Aorta (tissue), 5 donors: ENCODE measurements at regions not wholly inside any gene's neighbourhood (a gene's known extent, or its start where the extent isn't known, plus 50 kb on each side); places are given as distances from the start of the nearest gene placed in this dataset.

Source experiments
- ATAC-seq: fragments of 200-7000 bp; cut with Tn5 transposase; one replicate; pipeline ENCODE4 v1.9.1; 2022; ENCODE audit warnings: moderate library complexity; ENCODE audit not compliant: low FRiP score
- DNase-seq, 2 donors: peaks; one replicate each; pipeline ENCODE4 v3.0.0-alpha.2; 2020
- H3K27ac ChIP-seq, 2 donors: one replicate each; pipeline ENCODE4 v1.5.1; 2013; ENCODE audit warnings: low read length in 2 of 2, mild to moderate bottlenecking in 2 of 2, moderate library complexity in 2 of 2, control low read depth in 1 of 2, inconsistent platforms in 1 of 2, low read depth in 1 of 2
- H3K27me3 ChIP-seq, 2 donors: one replicate each; pipeline ENCODE4 v1.6.1; 2013; ENCODE audit warnings: control low read depth in 1 of 2, low read length in 1 of 2, mild to moderate bottlenecking in 1 of 2, moderate library complexity in 1 of 2; ENCODE audit not compliant: insufficient read depth in 2 of 2, control insufficient read depth in 1 of 2
- H3K36me3 ChIP-seq, 2 donors: one replicate each; pipeline ENCODE4 v1.6.1; 2013; ENCODE audit warnings: control low read depth in 1 of 2, low read length in 1 of 2, mild to moderate bottlenecking in 1 of 2; ENCODE audit not compliant: insufficient read depth in 2 of 2, control insufficient read depth in 1 of 2
- H3K4me1 ChIP-seq, 2 donors: one replicate each; pipeline ENCODE4 v1.6.1; 2013; ENCODE audit warnings: low read length in 2 of 2, control low read depth in 1 of 2, mild to moderate bottlenecking in 1 of 2, moderate library complexity in 1 of 2; ENCODE audit not compliant: insufficient read depth in 2 of 2, control insufficient read depth in 1 of 2
- H3K4me3 ChIP-seq, 2 donors: one replicate each; pipeline ENCODE4 v1.5.1; 2013; ENCODE audit warnings: low read length in 2 of 2, control low read depth in 1 of 2, mild to moderate bottlenecking in 1 of 2
- H3K9me3 ChIP-seq: one replicate; pipeline ENCODE4 v1.6.1; 2013; ENCODE audit warnings: mild to moderate bottlenecking, low read length; ENCODE audit not compliant: control insufficient read depth
- WGBS, 2 donors: extraction: QIAGEN DNeasy Blood & Tissue Kit; methylation state at CpG; one replicate each; pipeline ENCODE4 v1.1.7; 2013; 5-methylcytosine and 5-hydroxymethylcytosine counted together
- intact Hi-C, 2 donors: fragments of 100-400 bp; cut with DNase I; formaldehyde crosslinking; loops; one replicate each; pipeline versions ENCODE4 v1.14.2 to v1.15.0; 2022
- donor health status: healthy with polysubstance abuse.
- donor health status: Bipolar disorder and iron deficiency.
- donor health status: DM: no; HTN: no; CAD: no.
- donor health status: DM: no; HTN: no; CAD: no.
- donor health status: DM: yes; HTN: yes; CAD: no.

GRCh38 chr2:106299696-106300095, 105.6 kb upstream of the UXS1 start:
- Histone ChIP-seq H3K4me3 (no peak overlapping the region), H3K4me1 (no peaks in the 10 kb centered on the region), H3K36me3 (no peaks in the 10 kb centered on the region), H3K9me3 (no peaks in the 10 kb centered on the region), H3K27ac (no peak overlapping the region), H3K27me3 (no peaks in the 10 kb centered on the region)
- DNase-seq (no peak), ATAC-seq (no peak)
- 37 to 46% methylated on average over 2 of the region's 2 CpGs for WGBS, 2 donors
- intact Hi-C loops = no loop called here

- no peak overlapping the region for H3K4me3 ChIP-seq
- H3K9me3 ChIP-seq = no peaks in the 10 kb centered on the region
- DNase-seq = no peak
- WGBS, 2 donors = 89 to 91% methylated on average over 8 of the region's 8 CpGs
- H3K36me3 ChIP-seq = no peaks in the 10 kb centered on the region
- peaks cover 0 to 1% of the 10 kb centered on the region in 2 donors for H3K27me3 ChIP-seq
- no peak for ATAC-seq
- H3K27ac ChIP-seq = no peak overlapping the region
- no peaks in the 10 kb centered on the region for H3K4me1 ChIP-seq
- intact Hi-C loops = no loop called here
Measured at GRCh38 chr2:106296182-106296815, 102.2 kb upstream of the UXS1 start.

- Histone ChIP-seq H3K9me3 (no peaks in the 10 kb centered on the region), H3K27me3 (peaks cover 0 to 1% of the 10 kb centered on the region in 2 donors), H3K4me1 (no peaks in the 10 kb centered on the region), H3K4me3 (no peak overlapping the region), H3K36me3 (no peaks in the 10 kb centered on the region), H3K27ac (no peak overlapping the region)
- intact Hi-C loops = no loop called here
- ATAC-seq = no peak
- 86% methylated on average over 1 of the region's 1 CpG for WGBS, 2 donors
- no peak for DNase-seq
Measured at GRCh38 chr2:106294182-106294581, 100.1 kb upstream of the UXS1 start.

- ATAC-seq = no peak
- DNase-seq = no peak
- intact Hi-C loops = no loop called here
- 90 to 92% methylated on average over 2 of the region's 2 CpGs for WGBS, 2 donors
- H3K27me3 ChIP-seq = peaks cover 0 to 1% of the 10 kb centered on the region in 2 donors
- no peaks in the 10 kb centered on the region for H3K4me1 ChIP-seq
- no peaks in the 10 kb centered on the region for H3K36me3 ChIP-seq
- no peaks in the 10 kb centered on the region for H3K9me3 ChIP-seq
- H3K27ac ChIP-seq = no peak overlapping the region
- H3K4me3 ChIP-seq = no peak overlapping the region
Measured at GRCh38 chr2:106293271-106293783, 99.2 kb upstream of the UXS1 start.

GRCh38 chr2:106292627-106293026, 98.5 kb upstream of the UXS1 start:
- no peaks in the 10 kb centered on the region for H3K9me3 ChIP-seq
- H3K4me3 ChIP-seq = no peak overlapping the region
- WGBS, 2 donors = 83 to 89% methylated on average over 3 of the region's 3 CpGs
- no peaks in the 10 kb centered on the region for H3K4me1 ChIP-seq
- H3K27ac ChIP-seq = no peak overlapping the region
- ATAC-seq (no peak), DNase-seq (no peak)
- H3K27me3 ChIP-seq = peaks cover 0 to 1% of the 10 kb centered on the region in 2 donors
- intact Hi-C loops = no loop called here
- no peaks in the 10 kb centered on the region for H3K36me3 ChIP-seq

- Histone ChIP-seq H3K36me3 (no peaks in the 10 kb centered on the region), H3K27me3 (peaks cover 0 to 1% of the 10 kb centered on the region in 2 donors), H3K9me3 (no peaks in the 10 kb centered on the region), H3K4me3 (no peak overlapping the region), H3K27ac (no peak overlapping the region), H3K4me1 (no peaks in the 10 kb centered on the region)
- intact Hi-C loops = no loop called here
- 80 to 85% methylated on average over 9 of the region's 9 CpGs for WGBS, 2 donors
- ATAC-seq = no peak
- DNase-seq = no peak
Measured at GRCh38 chr2:106288873-106289272, 94.8 kb upstream of the UXS1 start.

- Histone ChIP-seq H3K27me3 (no peaks in the 10 kb centered on the region), H3K4me3 (no peak overlapping the region), H3K9me3 (no peaks in the 10 kb centered on the region), H3K36me3 (no peaks in the 10 kb centered on the region), H3K27ac (no peak overlapping the region), H3K4me1 (no peaks in the 10 kb centered on the region)
- intact Hi-C loops = no loop called here
- ATAC-seq (no peak), DNase-seq (no peak)
- 56 to 81% methylated on average over 3 of the region's 3 CpGs for WGBS, 2 donors
Measured at GRCh38 chr2:106285237-106285829, 91.2 kb upstream of the UXS1 start.

GRCh38 chr2:106284691-106285202, 90.6 kb upstream of the UXS1 start:
- H3K27me3 ChIP-seq = no peaks in the 10 kb centered on the region
- no peaks in the 10 kb centered on the region for H3K9me3 ChIP-seq
- no peak overlapping the region for H3K27ac ChIP-seq
- no peak for ATAC-seq
- H3K36me3 ChIP-seq = no peaks in the 10 kb centered on the region
- intact Hi-C loops = no loop called here
- WGBS, 2 donors = 82 to 89% methylated on average over 14 of the region's 14 CpGs
- H3K4me1 ChIP-seq = no peaks in the 10 kb centered on the region
- no peak for DNase-seq
- H3K4me3 ChIP-seq = no peak overlapping the region

GRCh38 chr2:106284255-106284654, 90.2 kb upstream of the UXS1 start:
- intact Hi-C loops = no loop called here
- Histone ChIP-seq H3K4me1 (no peaks in the 10 kb centered on the region), H3K4me3 (no peak overlapping the region), H3K9me3 (no peaks in the 10 kb centered on the region), H3K27ac (no peak overlapping the region), H3K27me3 (no peaks in the 10 kb centered on the region), H3K36me3 (no peaks in the 10 kb centered on the region)
- WGBS, 2 donors = 36 to 37% methylated on average over 5 of the region's 5 CpGs
- ATAC-seq = no peak
- DNase-seq = no peak
